ENCODE measurements at regions not wholly inside any gene's neighbourhood (a gene's known extent, or its start where the extent isn't known, plus 50 kb on each side); places are given as distances from the start of the nearest gene placed in this dataset.

- H3K27me3 Mint-ChIP-seq (ENCODE audit: insufficient read depth) = peaks cover 3% of the 10 kb centered on the region
- H3K36me3 Mint-ChIP-seq (ENCODE audit: low read depth) = no peaks in the 10 kb centered on the region
- H3K9me3 Mint-ChIP-seq = no peaks in the 10 kb centered on the region
- H3K4me3 Mint-ChIP-seq = no peak overlapping the region
- peaks cover 22% of the 10 kb centered on the region for H3K4me1 Mint-ChIP-seq (ENCODE audit: low read depth)
- DNase-seq = peak; percentile 68
- peak overlapping the region; percentile 41 for H3K27ac Mint-ChIP-seq
- TF ChIP-seq CTCF (IDR thresholded peaks at IDR 0.05) = no peak
Measured at GRCh38 chr3:187946163-187946691, 201.0 kb upstream of the BCL6 start.

GRCh38 chr3:187946981-187947380, 201.7 kb upstream of the BCL6 start:
- no peaks in the 10 kb centered on the region for H3K36me3 Mint-ChIP-seq (ENCODE audit: low read depth)
- no peaks in the 10 kb centered on the region for H3K9me3 Mint-ChIP-seq
- peaks cover 3% of the 10 kb centered on the region for H3K27me3 Mint-ChIP-seq (ENCODE audit: insufficient read depth)
- H3K27ac Mint-ChIP-seq = no peak overlapping the region
- no peak overlapping the region for H3K4me3 Mint-ChIP-seq
- DNase-seq = no peak
- TF ChIP-seq CTCF (IDR thresholded peaks at IDR 0.05) = no peak
- peaks cover 28% of the 10 kb centered on the region for H3K4me1 Mint-ChIP-seq (ENCODE audit: low read depth)

GRCh38 chr3:187947927-187948682, 202.8 kb upstream of the BCL6 start:
- Mint-ChIP-seq H3K36me3 (ENCODE audit: low read depth) (no peaks in the 10 kb centered on the region), H3K27ac (no peak overlapping the region), H3K4me3 (no peak overlapping the region)

GRCh38 chr3:187949093-187949820, 204.0 kb upstream of the BCL6 start:
- no peaks in the 10 kb centered on the region for H3K9me3 Mint-ChIP-seq
- DNase-seq = no peak
- H3K27ac Mint-ChIP-seq = no peak overlapping the region
- no peak overlapping the region for H3K4me3 Mint-ChIP-seq
- no peaks in the 10 kb centered on the region for H3K36me3 Mint-ChIP-seq (ENCODE audit: low read depth)
- no peak for TF ChIP-seq CTCF (IDR thresholded peaks at IDR 0.05)
- H3K4me1 Mint-ChIP-seq (ENCODE audit: low read depth) = peaks cover 49% of the 10 kb centered on the region
- H3K27me3 Mint-ChIP-seq (ENCODE audit: insufficient read depth) = peaks cover 3% of the 10 kb centered on the region

More at GRCh38 chr3:187947927-187948682, 202.8 kb upstream of the BCL6 start:
- no peak for TF ChIP-seq CTCF (IDR thresholded peaks at IDR 0.05)
- H3K4me1 Mint-ChIP-seq (ENCODE audit: low read depth) = peaks cover 37% of the 10 kb centered on the region
- H3K9me3 Mint-ChIP-seq = no peaks in the 10 kb centered on the region
- DNase-seq = no peak
- H3K27me3 Mint-ChIP-seq (ENCODE audit: insufficient read depth) = peaks cover 3% of the 10 kb centered on the region

GRCh38 chr3:187950671-187951070, 203.3 kb upstream of the LPP start:
- no peaks in the 10 kb centered on the region for H3K36me3 Mint-ChIP-seq (ENCODE audit: low read depth)
- H3K27me3 Mint-ChIP-seq (ENCODE audit: insufficient read depth) = peaks cover 3% of the 10 kb centered on the region
- no peak overlapping the region for H3K4me3 Mint-ChIP-seq
- H3K4me1 Mint-ChIP-seq (ENCODE audit: low read depth) = peaks cover 57% of the 10 kb centered on the region
- no peak overlapping the region for H3K27ac Mint-ChIP-seq
- TF ChIP-seq CTCF (IDR thresholded peaks at IDR 0.05) = no peak
- DNase-seq = no peak
- H3K9me3 Mint-ChIP-seq = no peaks in the 10 kb centered on the region
